Breast epithelium (tissue), 3 donors: ENCODE measurements at regions not wholly inside any gene's neighbourhood (a gene's known extent, or its start where the extent isn't known, plus 50 kb on each side); places are given as distances from the start of the nearest gene placed in this dataset.

Source experiments
- POLR2AphosphoS5 ChIP-seq, 3 donors: sonication (generic); formaldehyde crosslinking; IDR thresholded peaks; one replicate each; pipeline ENCODE4 v1.6.1; 2017; ENCODE audit warnings: antibody characterized with exemption in 3 of 3
- TF ChIP-seq, protein P1 (sequence below), 3 donors: fragments of 450-650 bp; IDR thresholded peaks; one replicate each; pipeline ENCODE4 v1.5.1; 2016 to 2017; ENCODE audit warnings: antibody characterized with exemption in 3 of 3, mild to moderate bottlenecking in 3 of 3, moderate library complexity in 3 of 3

DNA sequence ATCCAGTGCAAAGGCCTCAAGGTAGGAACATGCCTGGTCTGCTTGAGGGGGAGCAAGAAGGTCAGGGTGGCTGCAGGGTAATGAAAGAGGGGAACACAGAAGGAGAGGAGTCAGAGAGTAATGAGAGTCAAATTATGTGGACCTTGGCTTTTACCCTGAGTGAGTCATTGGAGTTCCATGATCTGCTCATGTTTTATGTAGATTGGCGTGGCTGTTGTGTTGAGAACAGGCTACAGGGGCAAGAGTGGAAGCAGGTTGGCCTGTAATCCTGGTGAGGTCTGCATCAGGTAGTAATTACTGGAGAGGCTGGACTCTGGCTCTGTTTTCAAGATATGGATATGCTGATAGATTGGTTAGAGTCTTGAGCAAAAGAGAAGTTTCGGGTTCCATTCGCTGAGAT, 177.7 kb upstream of the NR3C1 start:
- TF ChIP-seq, protein P1, sequence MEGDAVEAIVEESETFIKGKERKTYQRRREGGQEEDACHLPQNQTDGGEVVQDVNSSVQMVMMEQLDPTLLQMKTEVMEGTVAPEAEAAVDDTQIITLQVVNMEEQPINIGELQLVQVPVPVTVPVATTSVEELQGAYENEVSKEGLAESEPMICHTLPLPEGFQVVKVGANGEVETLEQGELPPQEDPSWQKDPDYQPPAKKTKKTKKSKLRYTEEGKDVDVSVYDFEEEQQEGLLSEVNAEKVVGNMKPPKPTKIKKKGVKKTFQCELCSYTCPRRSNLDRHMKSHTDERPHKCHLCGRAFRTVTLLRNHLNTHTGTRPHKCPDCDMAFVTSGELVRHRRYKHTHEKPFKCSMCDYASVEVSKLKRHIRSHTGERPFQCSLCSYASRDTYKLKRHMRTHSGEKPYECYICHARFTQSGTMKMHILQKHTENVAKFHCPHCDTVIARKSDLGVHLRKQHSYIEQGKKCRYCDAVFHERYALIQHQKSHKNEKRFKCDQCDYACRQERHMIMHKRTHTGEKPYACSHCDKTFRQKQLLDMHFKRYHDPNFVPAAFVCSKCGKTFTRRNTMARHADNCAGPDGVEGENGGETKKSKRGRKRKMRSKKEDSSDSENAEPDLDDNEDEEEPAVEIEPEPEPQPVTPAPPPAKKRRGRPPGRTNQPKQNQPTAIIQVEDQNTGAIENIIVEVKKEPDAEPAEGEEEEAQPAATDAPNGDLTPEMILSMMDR (IDR thresholded peaks at IDR 0.05) = no peak
- TF ChIP-seq POLR2AphosphoS5 (IDR thresholded peaks at IDR 0.05) = no peak
